ENCODE measurements at regions not wholly inside any gene's neighbourhood (a gene's known extent, or its start where the extent isn't known, plus 50 kb on each side); places are given as distances from the start of the nearest gene placed in this dataset.

- no peak for DNase-seq
These were observed 307.1 kb upstream of the TEX13C start for GRCh38 chrX:125012585-125012984.

- no peak for DNase-seq
These were observed 290.5 kb upstream of the TEX13C start for GRCh38 chrX:125029131-125029530.

All from NCI-H1092 treated with DMSO at 0.1 percent for 48 hours (cell line).